ENCODE measurements at regions not wholly inside any gene's neighbourhood (a gene's known extent, or its start where the extent isn't known, plus 50 kb on each side); places are given as distances from the start of the nearest gene placed in this dataset.
"Not testable (repeated sequence)": the region's sequence is repeated elsewhere in the genome, so short reads cannot be mapped to it uniquely, and the experiment has no call there.

GRCh38 chr7:155951554-155952158 is 139.4 kb upstream of the SHH start:
- no peak for DNase-seq
- in situ Hi-C loops (cut with MboI; ENCODE audit: low pct_unique_long_range_greater_than_20kb, low sequenced_read_pairs) = no loop called here

- in situ Hi-C loops (cut with MboI; ENCODE audit: low pct_unique_long_range_greater_than_20kb, low sequenced_read_pairs) = no loop called here
- DNase-seq = no peak
These were observed 138.8 kb upstream of the SHH start for GRCh38 chr7:155950898-155951553.

- DNase-seq = no peak
- in situ Hi-C loops (cut with MboI; ENCODE audit: low pct_unique_long_range_greater_than_20kb, low sequenced_read_pairs) = no loop called here
These were observed 136.6 kb upstream of the SHH start for GRCh38 chr7:155948845-155949244.

- no peak for DNase-seq
- in situ Hi-C loops (cut with MboI; ENCODE audit: low pct_unique_long_range_greater_than_20kb, low sequenced_read_pairs) = no loop called here
These were observed 136.2 kb upstream of the SHH start for GRCh38 chr7:155948423-155948822.

- in situ Hi-C loops (cut with MboI; ENCODE audit: low pct_unique_long_range_greater_than_20kb, low sequenced_read_pairs) = no loop called here
- DNase-seq = no peak
These were observed 134.8 kb upstream of the SHH start for GRCh38 chr7:155947051-155947450.

- in situ Hi-C loops (cut with MboI; ENCODE audit: low pct_unique_long_range_greater_than_20kb, low sequenced_read_pairs) = no loop called here
- no peak for DNase-seq
These were observed 133.5 kb upstream of the SHH start for GRCh38 chr7:155945670-155946325.

- in situ Hi-C loops (cut with MboI; ENCODE audit: low pct_unique_long_range_greater_than_20kb, low sequenced_read_pairs) = no loop called here
- DNase-seq = no peak
These were observed 132.6 kb upstream of the SHH start for GRCh38 chr7:155944901-155945300.

- DNase-seq = no peak
These were observed 131.1 kb upstream of the SHH start for GRCh38 chr7:155943251-155943899.

GRCh38 chr7:155942226-155942950 is 130.1 kb upstream of the SHH start:
- DNase-seq = no peak
- in situ Hi-C loops (cut with MboI; ENCODE audit: low pct_unique_long_range_greater_than_20kb, low sequenced_read_pairs) = no loop called here

More at GRCh38 chr7:155943251-155943899, 131.1 kb upstream of the SHH start:
- in situ Hi-C loops (cut with MboI; ENCODE audit: low pct_unique_long_range_greater_than_20kb, low sequenced_read_pairs) = no loop called here

- in situ Hi-C loops (cut with MboI; ENCODE audit: low pct_unique_long_range_greater_than_20kb, low sequenced_read_pairs) = no loop called here
- no peak for DNase-seq
These were observed 129.4 kb upstream of the SHH start for GRCh38 chr7:155941688-155942087.

GRCh38 chr7:155939350-155939749 is 127.1 kb upstream of the SHH start:
- no peak for DNase-seq
- in situ Hi-C loops (cut with MboI; ENCODE audit: low pct_unique_long_range_greater_than_20kb, low sequenced_read_pairs) = no loop called here

- DNase-seq = no peak
- in situ Hi-C loops (cut with MboI; ENCODE audit: low pct_unique_long_range_greater_than_20kb, low sequenced_read_pairs) = no loop called here
These were observed 125.9 kb upstream of the SHH start for GRCh38 chr7:155938129-155938528.

GRCh38 chr7:155935726-155936125 is 123.5 kb upstream of the SHH start:
- no peak for DNase-seq
- in situ Hi-C loops (cut with MboI; ENCODE audit: low pct_unique_long_range_greater_than_20kb, low sequenced_read_pairs) = no loop called here

GRCh38 chr7:155935005-155935557 is 122.8 kb upstream of the SHH start:
- no peak for DNase-seq
- in situ Hi-C loops (cut with MboI; ENCODE audit: low pct_unique_long_range_greater_than_20kb, low sequenced_read_pairs) = no loop called here

- in situ Hi-C loops (cut with MboI; ENCODE audit: low pct_unique_long_range_greater_than_20kb, low sequenced_read_pairs); DNase-seq: not testable (repeated sequence)
These were observed 120.1 kb upstream of the SHH start for GRCh38 chr7:155932324-155932723.

- DNase-seq = no peak
- in situ Hi-C loops (cut with MboI; ENCODE audit: low pct_unique_long_range_greater_than_20kb, low sequenced_read_pairs) = no loop called here
These were observed 119.3 kb upstream of the SHH start for GRCh38 chr7:155931396-155932085.

- in situ Hi-C loops (cut with MboI; ENCODE audit: low pct_unique_long_range_greater_than_20kb, low sequenced_read_pairs) = no loop called here
- DNase-seq = no peak
These were observed 118.3 kb upstream of the SHH start for GRCh38 chr7:155930527-155930926.

- no peak for DNase-seq
- in situ Hi-C loops (cut with MboI; ENCODE audit: low pct_unique_long_range_greater_than_20kb, low sequenced_read_pairs) = no loop called here
These were observed 117.8 kb upstream of the SHH start for GRCh38 chr7:155930061-155930460.

- in situ Hi-C loops (cut with MboI; ENCODE audit: low pct_unique_long_range_greater_than_20kb, low sequenced_read_pairs) = no loop called here
- no peak for DNase-seq
These were observed 116.3 kb upstream of the SHH start for GRCh38 chr7:155928583-155928982.

Measured in KBM-7 (cell line).